ENCODE measurements at regions not wholly inside any gene's neighbourhood (a gene's known extent, or its start where the extent isn't known, plus 50 kb on each side); places are given as distances from the start of the nearest gene placed in this dataset.
"Not testable (repeated sequence)": the region's sequence is repeated elsewhere in the genome, so short reads cannot be mapped to it uniquely, and the experiment has no call there.

DNA sequence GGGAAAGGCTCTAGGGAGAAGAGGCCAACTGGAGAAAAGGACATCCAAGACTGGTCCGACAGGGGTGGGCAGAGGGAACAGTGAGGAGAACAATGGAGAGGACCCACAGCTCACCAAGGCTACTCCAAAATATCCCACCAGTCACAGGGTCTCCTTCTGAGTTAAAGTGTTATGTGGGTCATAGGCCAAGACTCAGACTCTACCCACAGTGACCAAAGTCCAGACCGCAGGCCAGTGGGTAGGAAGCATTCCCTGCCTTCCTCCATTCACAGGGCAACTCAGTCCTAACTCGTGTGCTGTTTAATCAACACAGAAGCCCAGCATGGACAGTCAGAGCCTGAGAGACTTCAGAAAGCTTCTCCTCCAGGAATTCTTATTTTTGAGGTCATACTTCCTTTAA lies 260.6 kb downstream of the SMAD2 start:
- TF ChIP-seq POLR2A (IDR thresholded peaks at IDR 0.05), result no peak
- TF ChIP-seq, protein P1, sequence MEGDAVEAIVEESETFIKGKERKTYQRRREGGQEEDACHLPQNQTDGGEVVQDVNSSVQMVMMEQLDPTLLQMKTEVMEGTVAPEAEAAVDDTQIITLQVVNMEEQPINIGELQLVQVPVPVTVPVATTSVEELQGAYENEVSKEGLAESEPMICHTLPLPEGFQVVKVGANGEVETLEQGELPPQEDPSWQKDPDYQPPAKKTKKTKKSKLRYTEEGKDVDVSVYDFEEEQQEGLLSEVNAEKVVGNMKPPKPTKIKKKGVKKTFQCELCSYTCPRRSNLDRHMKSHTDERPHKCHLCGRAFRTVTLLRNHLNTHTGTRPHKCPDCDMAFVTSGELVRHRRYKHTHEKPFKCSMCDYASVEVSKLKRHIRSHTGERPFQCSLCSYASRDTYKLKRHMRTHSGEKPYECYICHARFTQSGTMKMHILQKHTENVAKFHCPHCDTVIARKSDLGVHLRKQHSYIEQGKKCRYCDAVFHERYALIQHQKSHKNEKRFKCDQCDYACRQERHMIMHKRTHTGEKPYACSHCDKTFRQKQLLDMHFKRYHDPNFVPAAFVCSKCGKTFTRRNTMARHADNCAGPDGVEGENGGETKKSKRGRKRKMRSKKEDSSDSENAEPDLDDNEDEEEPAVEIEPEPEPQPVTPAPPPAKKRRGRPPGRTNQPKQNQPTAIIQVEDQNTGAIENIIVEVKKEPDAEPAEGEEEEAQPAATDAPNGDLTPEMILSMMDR (IDR thresholded peaks at IDR 0.05 in 4 of 5, conservative IDR thresholded peaks at IDR 0.05 in 1 of 5), result no peak
- H3K27me3 ChIP-seq, result peaks cover 0 to 3% (median 0%) of the 10 kb centered on the region in 3 donors
- H3K36me3 ChIP-seq, result no peaks in the 10 kb centered on the region
- no peak overlapping the region for H3K4me3 ChIP-seq
- no peaks in the 10 kb centered on the region for H3K9me3 ChIP-seq
- ATAC-seq (no peak), DNase-seq (no peak)
- H3K27ac ChIP-seq, result no peak overlapping the region
- H3K4me1 ChIP-seq, result no peaks in the 10 kb centered on the region
- intact Hi-C loops (cut with DNase I; ENCODE audit: low total_unique reads), result no loop called here
- in situ Hi-C loops (cut with MboI; ENCODE audit: low sequenced_read_pairs in 4 of 4), result no loop called here

DNA sequence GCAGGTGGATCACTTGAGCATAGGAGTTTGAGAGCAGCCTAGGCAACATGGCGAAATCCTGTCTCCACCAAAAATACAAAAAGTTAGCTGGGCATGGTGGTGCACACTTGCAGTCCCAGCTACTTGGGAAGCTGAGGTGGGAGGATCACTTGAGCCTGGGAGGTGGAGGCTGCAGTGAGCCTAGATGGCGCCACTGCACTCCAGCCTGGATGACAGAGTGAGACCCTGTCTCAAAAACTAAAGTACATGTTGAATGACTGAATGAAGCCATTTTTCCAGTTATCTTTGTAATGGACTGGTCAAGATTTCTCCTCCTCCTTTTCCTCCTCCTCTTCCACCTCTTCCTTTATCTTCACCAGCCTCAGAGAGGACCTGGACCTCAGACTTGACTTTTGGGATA lies 272.0 kb downstream of the SMAD2 start:
- TF ChIP-seq, protein P1 (IDR thresholded peaks at IDR 0.05 in 4 of 5, conservative IDR thresholded peaks at IDR 0.05 in 1 of 5), result no peak
- TF ChIP-seq POLR2A (IDR thresholded peaks at IDR 0.05), result no peak
- intact Hi-C loops (cut with DNase I; ENCODE audit: low total_unique reads) (no loop called here), in situ Hi-C loops (cut with MboI; ENCODE audit: low sequenced_read_pairs in 4 of 4) (no loop called here)
- ATAC-seq (no peak), DNase-seq (no peak)
- no peaks in the 10 kb centered on the region for H3K36me3 ChIP-seq
- no peaks in the 10 kb centered on the region for H3K27me3 ChIP-seq
- H3K9me3 ChIP-seq, result no peaks in the 10 kb centered on the region
- no peak overlapping the region for H3K27ac ChIP-seq
- no peak overlapping the region for H3K4me3 ChIP-seq
- H3K4me1 ChIP-seq, result no peaks in the 10 kb centered on the region

DNA sequence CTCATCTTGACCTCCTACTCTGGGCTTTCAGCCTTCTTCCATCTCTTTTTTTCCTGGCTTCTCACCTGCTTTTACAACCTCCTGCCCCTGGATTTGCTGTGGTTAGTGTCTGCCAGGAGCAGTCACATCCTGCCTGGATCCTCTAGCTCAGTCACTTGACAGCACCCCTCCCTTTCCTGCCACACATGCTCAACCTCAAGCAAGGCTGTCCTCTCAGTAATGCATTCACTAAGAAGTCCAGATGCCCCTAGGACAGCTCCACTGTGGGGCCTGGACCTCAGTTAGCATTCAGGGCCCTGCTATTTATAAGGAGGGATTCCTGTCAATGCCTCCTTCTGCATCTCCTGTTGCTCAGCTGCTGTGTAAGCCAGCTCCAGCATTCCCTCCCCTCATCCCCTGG lies 275.5 kb downstream of the SMAD2 start:
- no peak overlapping the region for H3K4me3 ChIP-seq
- TF ChIP-seq POLR2A (IDR thresholded peaks at IDR 0.05), result no peak
- TF ChIP-seq, protein P1 (IDR thresholded peaks at IDR 0.05 in 4 of 5, conservative IDR thresholded peaks at IDR 0.05 in 1 of 5), result no peak
- H3K27ac ChIP-seq, result no peak overlapping the region
- intact Hi-C loops (cut with DNase I; ENCODE audit: low total_unique reads), result no loop called here
- no peaks in the 10 kb centered on the region for H3K4me1 ChIP-seq
- in situ Hi-C loops (cut with MboI; ENCODE audit: low sequenced_read_pairs in 4 of 4), result no loop called here
- H3K36me3 ChIP-seq, result no peaks in the 10 kb centered on the region
- DNase-seq, result no peak
- no peaks in the 10 kb centered on the region for H3K27me3 ChIP-seq
- no peak for ATAC-seq
- no peaks in the 10 kb centered on the region for H3K9me3 ChIP-seq

DNA sequence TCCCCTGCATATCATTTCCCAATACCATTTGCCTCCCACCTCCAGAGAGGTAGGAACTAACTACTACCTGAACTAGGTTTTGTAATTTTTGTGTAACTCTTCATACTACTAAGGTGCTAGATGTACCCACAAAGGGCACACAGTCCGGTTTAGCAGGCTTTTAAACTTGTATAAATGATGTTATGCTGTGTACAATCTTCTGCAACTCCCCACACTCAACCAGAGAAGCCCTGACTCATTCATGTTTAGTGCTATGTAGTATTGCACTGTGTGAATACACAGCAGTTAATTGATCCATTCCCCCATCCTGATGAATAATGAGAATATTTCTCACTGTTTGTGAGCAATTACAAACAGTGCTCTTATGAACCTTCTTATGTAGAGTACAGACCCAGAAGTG lies 285.6 kb downstream of the SMAD2 start:
- Histone ChIP-seq H3K4me3 (no peak overlapping the region), H3K36me3 (no peaks in the 10 kb centered on the region), H3K4me1 (no peaks in the 10 kb centered on the region), H3K9me3 (no peaks in the 10 kb centered on the region), H3K27ac (no peak overlapping the region), H3K27me3 (no peaks in the 10 kb centered on the region)
- no peak for ATAC-seq
- in situ Hi-C loops (cut with MboI; ENCODE audit: low sequenced_read_pairs in 4 of 4) (no loop called here), intact Hi-C loops (cut with DNase I; ENCODE audit: low total_unique reads) (no loop called here)
- DNase-seq, result no peak
- TF ChIP-seq, protein P1 (IDR thresholded peaks at IDR 0.05 in 4 of 5, conservative IDR thresholded peaks at IDR 0.05 in 1 of 5), result no peak
- TF ChIP-seq POLR2A (IDR thresholded peaks at IDR 0.05), result no peak

DNA sequence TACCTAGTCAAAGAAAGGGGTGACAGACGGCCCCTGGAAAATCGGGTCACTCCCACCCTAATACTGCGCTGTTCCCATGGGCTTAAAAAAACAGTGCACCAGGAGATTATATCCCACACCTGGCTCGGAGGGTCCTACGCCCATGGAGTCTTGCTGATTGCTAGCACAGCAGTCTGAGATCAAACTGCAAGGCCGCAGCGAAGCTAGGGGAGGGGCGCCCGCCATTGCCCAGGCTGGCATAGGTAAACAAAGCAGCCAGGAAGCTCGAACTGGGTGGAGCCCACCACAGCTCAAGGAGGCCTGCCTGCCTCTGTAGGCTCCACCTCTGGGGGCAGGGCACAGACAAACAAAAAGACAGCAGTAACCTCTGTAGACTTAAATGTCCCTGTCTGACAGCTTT lies 292.9 kb downstream of the SMAD2 start:
- H3K4me3 ChIP-seq; H3K9me3 ChIP-seq; H3K36me3 ChIP-seq; H3K4me1 ChIP-seq; in situ Hi-C loops (cut with MboI; ENCODE audit: low sequenced_read_pairs in 4 of 4); H3K27ac ChIP-seq; ATAC-seq; H3K27me3 ChIP-seq; DNase-seq; intact Hi-C loops (cut with DNase I; ENCODE audit: low total_unique reads): not testable (repeated sequence)

Measured in gastrocnemius medialis (tissue), 4 donors.